Tibial nerve (tissue), 4 donors: ENCODE measurements at regions not wholly inside any gene's neighbourhood (a gene's known extent, or its start where the extent isn't known, plus 50 kb on each side); places are given as distances from the start of the nearest gene placed in this dataset.

Experiments
- DNase-seq, 2 donors: peaks; one replicate each; pipeline ENCODE4 v3.0.0-alpha.2; 2019; ENCODE audit warnings: low spot score in 2 of 2
- H3K27ac ChIP-seq, 4 donors: fragments of 200-600 bp; sonication (generic) in 3 of 4; one replicate each; pipeline ENCODE4 v1.5.1; 2017 to 2019; ENCODE audit warnings: mild to moderate bottlenecking in 1 of 4
- H3K27me3 ChIP-seq, 2 donors: fragments of 200-600 bp; sonication (generic) in 1 of 2; one replicate each; pipeline versions ENCODE4 v1.5.1 to v1.6.0; 2017 to 2019
- H3K36me3 ChIP-seq, 3 donors: fragments of 200-600 bp; sonication (generic); one replicate each; pipeline ENCODE4 v1.5.1; 2018 to 2019
- H3K4me1 ChIP-seq, 4 donors: fragments of 200-600 bp; sonication (generic) in 3 of 4; one replicate each; pipeline ENCODE4 v1.5.1; 2017 to 2019
- H3K4me3 ChIP-seq, 4 donors: fragments of 200-600 bp; sonication (generic) in 3 of 4; one replicate each; pipeline ENCODE4 v1.5.1; 2017 to 2019; ENCODE audit warnings: mild to moderate bottlenecking in 1 of 4, moderate library complexity in 1 of 4
- H3K9me3 ChIP-seq, 4 donors: fragments of 200-600 bp; sonication (generic) in 3 of 4; one replicate each; pipeline ENCODE4 v1.5.1; 2017 to 2019
- CTCF ChIP-seq, 5 experiments: fragments of 200-600 bp in 3 of 5; fragments of 450-650 bp in 2 of 5; sonication (generic) in 3 of 5; IDR thresholded peaks; one replicate each; pipeline ENCODE4 v1.5.1; 2016 to 2019; ENCODE audit warnings: antibody characterized with exemption in 5 of 5, mild to moderate bottlenecking in 3 of 5, moderate library complexity in 2 of 5
- EP300 ChIP-seq, 2 donors: sonication (generic); formaldehyde crosslinking; IDR thresholded peaks; one replicate each; pipeline ENCODE4 v1.6.1; 2017; ENCODE audit warnings: antibody characterized with exemption in 2 of 2, mild to moderate bottlenecking in 1 of 2
- POLR2A ChIP-seq, 2 donors: fragments of 450-650 bp; IDR thresholded peaks; one replicate each; pipeline ENCODE4 v1.6.1; 2017; ENCODE audit warnings: antibody characterized with exemption in 2 of 2, mild to moderate bottlenecking in 2 of 2, moderate library complexity in 2 of 2
- WGBS, 2 donors: methylation state at CpG; one replicate each; pipeline ENCODE4 v1.1.5; 2018; 5-methylcytosine and 5-hydroxymethylcytosine counted together

GRCh38 chr5:91946870-91947269 lies 563.8 kb upstream of the ARRDC3 start:
- no peak for DNase-seq
- Histone ChIP-seq H3K9me3 (no peaks in the 10 kb centered on the region), H3K4me3 (no peak overlapping the region), H3K4me1 (no peaks in the 10 kb centered on the region), H3K36me3 (no peaks in the 10 kb centered on the region), H3K27me3 (no peaks in the 10 kb centered on the region), H3K27ac (no peak overlapping the region)
- no peak for TF ChIP-seq EP300 (IDR thresholded peaks at IDR 0.05)
- no peak for TF ChIP-seq POLR2A (IDR thresholded peaks at IDR 0.05)
- TF ChIP-seq CTCF (IDR thresholded peaks at IDR 0.05) = no peak
- 53% methylated on average over 4 of the region's 4 CpGs for WGBS, 2 donors

GRCh38 chr5:91941588-91941987 lies 558.5 kb upstream of the ARRDC3 start:
- Histone ChIP-seq H3K27me3 (no peaks in the 10 kb centered on the region), H3K4me3 (no peak overlapping the region), H3K4me1 (no peaks in the 10 kb centered on the region), H3K27ac (no peak overlapping the region), H3K36me3 (no peaks in the 10 kb centered on the region), H3K9me3 (no peaks in the 10 kb centered on the region)
- no peak for TF ChIP-seq POLR2A (IDR thresholded peaks at IDR 0.05)
- TF ChIP-seq CTCF (IDR thresholded peaks at IDR 0.05) = no peak
- no peak for TF ChIP-seq EP300 (IDR thresholded peaks at IDR 0.05)
- WGBS, 2 donors = 24 to 44% methylated on average over 1 of the region's 1 CpG
- DNase-seq = no peak

- Histone ChIP-seq H3K4me3 (no peak overlapping the region), H3K9me3 (no peaks in the 10 kb centered on the region), H3K27me3 (no peaks in the 10 kb centered on the region), H3K27ac (no peak overlapping the region), H3K4me1 (no peaks in the 10 kb centered on the region), H3K36me3 (no peaks in the 10 kb centered on the region)
- DNase-seq = no peak
- TF ChIP-seq CTCF (IDR thresholded peaks at IDR 0.05) = no peak
- TF ChIP-seq EP300 (IDR thresholded peaks at IDR 0.05) = no peak
- TF ChIP-seq POLR2A (IDR thresholded peaks at IDR 0.05) = no peak
Observed at GRCh38 chr5:91938441-91938840, 555.3 kb upstream of the ARRDC3 start.

- H3K4me1 ChIP-seq = no peaks in the 10 kb centered on the region
- no peaks in the 10 kb centered on the region for H3K9me3 ChIP-seq
- no peak for DNase-seq
- H3K27me3 ChIP-seq = no peaks in the 10 kb centered on the region
- H3K27ac ChIP-seq = no peak overlapping the region
- TF ChIP-seq EP300 (IDR thresholded peaks at IDR 0.05) = no peak
- TF ChIP-seq CTCF (IDR thresholded peaks at IDR 0.05) = no peak
- no peak for TF ChIP-seq POLR2A (IDR thresholded peaks at IDR 0.05)
- no peaks in the 10 kb centered on the region for H3K36me3 ChIP-seq
- no peak overlapping the region for H3K4me3 ChIP-seq
Observed at GRCh38 chr5:91937121-91937520, 554.0 kb upstream of the ARRDC3 start.

- H3K27me3 ChIP-seq = no peaks in the 10 kb centered on the region
- H3K4me3 ChIP-seq = no peak overlapping the region
- no peak overlapping the region for H3K27ac ChIP-seq
- WGBS, 2 donors = 73 to 79% methylated on average over 1 of the region's 1 CpG
- H3K9me3 ChIP-seq = no peaks in the 10 kb centered on the region
- no peaks in the 10 kb centered on the region for H3K36me3 ChIP-seq
- TF ChIP-seq POLR2A (IDR thresholded peaks at IDR 0.05) (no peak), CTCF (IDR thresholded peaks at IDR 0.05) (no peak)
- no peak for DNase-seq
- H3K4me1 ChIP-seq = no peaks in the 10 kb centered on the region
Observed at GRCh38 chr5:91929522-91929817, 546.4 kb upstream of the ARRDC3 start.
